Esophagus muscularis mucosa (tissue), 3 donors: ENCODE measurements at regions not wholly inside any gene's neighbourhood (a gene's known extent, or its start where the extent isn't known, plus 50 kb on each side); places are given as distances from the start of the nearest gene placed in this dataset.

Experiments used
- CTCF ChIP-seq, 3 experiments: fragments of 200-600 bp in 2 of 3; fragments of 450-650 bp in 1 of 3; sonication (generic) in 2 of 3; IDR thresholded peaks; one replicate each; pipeline ENCODE4 v1.5.1; 2017 to 2019; ENCODE audit warnings: antibody characterized with exemption in 3 of 3, mild to moderate bottlenecking in 2 of 3, moderate library complexity in 1 of 3
- POLR2A ChIP-seq: fragments of 450-650 bp; IDR thresholded peaks from one replicate; pipeline ENCODE4 v1.6.1; 2017; ENCODE audit warnings: antibody characterized with exemption, moderate library complexity, mild to moderate bottlenecking, low read depth

GRCh38 chr1:168443356-168443755 is 100.4 kb downstream of the XCL2 start:
- no peak for TF ChIP-seq POLR2A
- TF ChIP-seq CTCF (IDR thresholded peaks at IDR 0.05) = no peak
